GM19351 (cell line): ENCODE measurements at regions not wholly inside any gene's neighbourhood (a gene's known extent, or its start where the extent isn't known, plus 50 kb on each side); places are given as distances from the start of the nearest gene placed in this dataset.

Experiments
- ATAC-seq: cut with Tn5 transposase; IDR thresholded peaks from one replicate; pipeline ENCODE4 v1.9.1; 2021; ENCODE audit warnings: mild to moderate bottlenecking, moderate library complexity; ENCODE audit not compliant: unreplicated experiment

GRCh38 chr6:40726853-40727252 lies 139.7 kb upstream of the LRFN2 start:
- no peak for ATAC-seq

GRCh38 chr6:40725390-40725789 lies 138.2 kb upstream of the LRFN2 start:
- no peak for ATAC-seq

GRCh38 chr6:40724886-40725285 lies 137.7 kb upstream of the LRFN2 start:
- no peak for ATAC-seq

GRCh38 chr6:40723967-40724366 lies 136.8 kb upstream of the LRFN2 start:
- ATAC-seq = no peak

GRCh38 chr6:40722553-40723258 lies 135.5 kb upstream of the LRFN2 start:
- no peak for ATAC-seq

GRCh38 chr6:40722091-40722490 lies 134.9 kb upstream of the LRFN2 start:
- ATAC-seq = no peak

- ATAC-seq = no peak
Measured at GRCh38 chr6:40721271-40721952, 134.2 kb upstream of the LRFN2 start.

GRCh38 chr6:40720375-40720748 lies 133.2 kb upstream of the LRFN2 start:
- ATAC-seq = no peak

- ATAC-seq = peak; percentile 78
Measured at GRCh38 chr6:40719671-40720374, 132.7 kb upstream of the LRFN2 start.

GRCh38 chr6:40718401-40718800 lies 131.2 kb upstream of the LRFN2 start:
- no peak for ATAC-seq

GRCh38 chr6:40717411-40718057 lies 130.4 kb upstream of the LRFN2 start:
- no peak for ATAC-seq

GRCh38 chr6:40715570-40716403 lies 128.6 kb upstream of the LRFN2 start:
- ATAC-seq = no peak

GRCh38 chr6:40714576-40715564 lies 127.7 kb upstream of the LRFN2 start:
- ATAC-seq = no peak

GRCh38 chr6:40714143-40714542 lies 127.0 kb upstream of the LRFN2 start:
- ATAC-seq = no peak

GRCh38 chr6:40713002-40713719 lies 126.0 kb upstream of the LRFN2 start:
- ATAC-seq = no peak

GRCh38 chr6:40710626-40711330 lies 123.6 kb upstream of the LRFN2 start:
- ATAC-seq = no peak

GRCh38 chr6:40708049-40708448 lies 120.9 kb upstream of the LRFN2 start:
- ATAC-seq = no peak

GRCh38 chr6:40706178-40706577 lies 119.0 kb upstream of the LRFN2 start:
- ATAC-seq = no peak
